HG02884 (cell line): ENCODE measurements at regions not wholly inside any gene's neighbourhood (a gene's known extent, or its start where the extent isn't known, plus 50 kb on each side); places are given as distances from the start of the nearest gene placed in this dataset.
A peak's percentile ranks its signal among the peaks of the same experiment; 100 is the strongest.

ENCODE experiments used
- ATAC-seq: cut with Tn5 transposase; IDR thresholded peaks from one replicate; pipeline ENCODE4 v1.9.1; 2021; ENCODE audit warnings: mild to moderate bottlenecking, moderate library complexity; ENCODE audit not compliant: unreplicated experiment

DNA sequence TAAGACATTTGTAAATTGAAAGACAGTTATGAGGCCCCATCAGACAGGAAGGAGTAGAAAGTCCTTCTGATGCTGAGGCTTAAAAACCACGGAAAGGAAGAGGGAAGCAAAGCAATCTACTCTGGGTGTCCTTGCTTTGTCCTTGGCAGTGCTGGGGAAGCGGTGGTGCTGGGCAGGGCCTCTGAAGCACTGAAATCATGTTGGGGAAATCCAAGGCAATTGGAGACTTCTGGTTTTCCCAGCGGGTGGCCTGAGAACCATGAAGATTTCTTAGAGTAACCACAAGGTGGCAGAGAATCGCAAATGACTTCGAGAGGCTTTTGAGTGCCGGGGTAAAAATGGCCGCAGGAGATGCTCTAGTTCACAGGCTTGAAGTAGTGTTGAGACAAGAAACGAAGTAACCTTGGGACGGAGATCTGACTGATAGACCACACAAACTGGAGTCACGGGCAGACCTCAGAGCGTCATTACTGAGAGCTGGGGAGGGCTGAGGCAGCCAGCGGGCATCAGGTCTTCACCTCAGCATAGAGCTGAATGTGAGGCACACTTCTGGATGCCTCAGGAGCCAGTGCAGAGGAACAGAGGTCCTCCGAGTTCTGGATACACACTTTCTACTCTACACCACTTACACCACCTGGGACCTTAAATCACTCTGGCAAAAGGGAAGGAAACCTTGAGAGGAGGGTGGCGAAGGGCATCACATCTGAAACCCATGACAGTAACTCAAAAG is 130.7 kb upstream of the GPRIN3 start:
- ATAC-seq = peak; percentile 80

GRCh38 chr4:89434364-89434988 is 126.9 kb upstream of the GPRIN3 start:
- ATAC-seq = peak; percentile 75

GRCh38 chr4:89427782-89428181 is 120.2 kb upstream of the GPRIN3 start:
- ATAC-seq = no peak

- ATAC-seq = no peak
Measured at GRCh38 chr4:89425023-89425422, 117.4 kb upstream of the GPRIN3 start.

- no peak for ATAC-seq
Measured at GRCh38 chr4:89422441-89422990, 114.9 kb upstream of the GPRIN3 start.

- ATAC-seq = no peak
Measured at GRCh38 chr4:89420507-89420906, 112.9 kb upstream of the GPRIN3 start.

DNA sequence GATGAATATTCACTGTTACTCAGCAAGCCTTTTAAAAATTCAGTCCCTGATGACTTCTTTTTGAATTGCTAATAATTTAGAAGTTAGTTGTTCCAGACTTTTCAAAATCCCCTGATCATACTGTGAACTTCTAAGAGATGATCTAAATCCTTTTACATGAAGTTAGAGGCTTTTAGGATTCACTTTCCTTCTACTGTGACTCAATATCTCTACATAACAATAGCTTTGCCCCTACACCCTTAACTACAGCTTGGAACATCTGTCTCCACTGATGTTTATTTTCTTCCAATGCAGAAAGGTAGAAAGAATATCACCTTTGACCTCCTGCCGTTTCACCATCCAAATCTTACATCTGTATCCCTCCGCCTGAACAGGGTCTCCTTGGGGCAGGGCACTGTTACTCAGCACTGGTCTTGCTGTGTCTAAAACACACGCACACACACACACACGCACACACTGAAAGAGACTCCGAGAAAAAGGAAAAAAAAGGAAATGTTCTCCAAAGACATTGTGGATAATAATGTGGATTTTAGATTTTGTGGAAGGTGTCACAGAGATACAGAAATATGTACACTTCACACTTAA is 111.6 kb upstream of the GPRIN3 start:
- ATAC-seq = no peak

DNA sequence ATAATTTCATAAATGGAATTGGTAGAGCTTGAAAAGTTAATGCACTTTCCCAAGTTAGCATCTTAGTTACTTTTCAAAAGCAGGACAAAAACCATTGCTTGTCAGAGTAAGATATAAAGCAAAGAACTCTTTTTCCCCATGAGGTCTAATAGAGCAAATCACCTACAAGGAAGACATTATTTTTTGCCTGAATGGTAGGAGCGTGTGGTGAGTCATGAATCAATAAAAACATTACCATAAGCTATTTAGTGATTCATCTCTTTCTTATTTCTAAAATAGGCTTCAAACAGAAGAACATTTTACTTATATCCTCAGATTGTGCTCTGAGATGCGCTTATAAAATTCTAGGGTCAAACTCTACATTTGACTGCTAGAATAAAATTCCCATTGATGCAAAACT is 109.4 kb upstream of the GPRIN3 start:
- ATAC-seq = no peak

- no peak for ATAC-seq
Measured at GRCh38 chr4:89413518-89413917, 105.9 kb upstream of the GPRIN3 start.

DNA sequence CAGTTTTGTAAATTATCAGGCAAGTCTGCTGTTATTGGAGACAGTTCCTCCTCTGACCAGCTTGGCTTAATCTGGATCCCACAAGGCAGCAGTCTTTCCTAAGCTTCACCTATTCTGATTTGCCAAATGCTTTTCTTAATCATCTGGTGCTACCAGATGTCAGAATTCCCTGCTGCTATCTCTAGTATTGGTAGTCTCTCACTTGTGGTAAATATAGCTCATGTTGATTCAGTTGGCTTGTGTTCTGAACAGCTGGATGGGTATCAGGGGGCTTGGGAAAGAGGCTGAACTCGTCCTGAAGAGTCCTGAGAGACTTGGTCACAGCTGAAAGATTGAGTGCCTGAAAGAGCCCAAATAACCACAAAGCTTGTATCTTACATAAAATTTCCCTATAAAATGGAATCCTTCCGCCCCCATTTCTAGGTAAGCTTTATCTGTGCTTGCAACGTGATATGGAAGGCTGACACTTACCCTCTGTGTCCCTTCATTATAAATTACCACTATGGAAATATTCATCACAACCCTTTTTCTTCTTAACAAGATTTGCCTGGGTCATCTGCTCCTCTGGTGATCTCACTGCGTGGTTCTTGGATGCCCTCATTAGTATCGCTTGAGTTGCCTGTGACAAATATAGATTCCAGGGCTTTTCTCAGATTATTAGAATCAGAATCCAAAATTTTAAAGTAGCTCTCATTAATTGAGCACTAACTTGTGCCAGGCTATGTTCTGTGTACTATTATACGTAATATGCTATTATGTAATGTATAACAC is 104.1 kb upstream of the GPRIN3 start:
- no peak for ATAC-seq

DNA sequence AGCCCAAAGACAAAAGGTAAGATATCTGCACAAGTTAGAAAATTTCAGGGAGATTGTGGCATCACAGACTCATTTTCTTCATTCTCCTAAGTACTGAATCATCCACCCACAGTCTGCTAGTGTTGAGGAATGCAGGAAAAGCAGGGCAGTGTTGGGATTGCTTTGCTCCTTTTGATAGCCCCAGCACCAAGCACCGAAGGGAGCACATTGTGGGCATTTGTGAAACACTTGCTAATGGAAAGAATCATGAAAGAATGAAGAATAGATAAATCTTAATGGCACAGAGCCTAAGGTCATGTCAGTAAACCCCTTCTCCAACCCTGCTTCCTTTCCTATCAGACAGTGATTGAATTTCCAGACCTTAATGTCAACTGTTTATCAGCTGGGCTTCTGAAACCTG is 103.1 kb upstream of the GPRIN3 start:
- no peak for ATAC-seq

DNA sequence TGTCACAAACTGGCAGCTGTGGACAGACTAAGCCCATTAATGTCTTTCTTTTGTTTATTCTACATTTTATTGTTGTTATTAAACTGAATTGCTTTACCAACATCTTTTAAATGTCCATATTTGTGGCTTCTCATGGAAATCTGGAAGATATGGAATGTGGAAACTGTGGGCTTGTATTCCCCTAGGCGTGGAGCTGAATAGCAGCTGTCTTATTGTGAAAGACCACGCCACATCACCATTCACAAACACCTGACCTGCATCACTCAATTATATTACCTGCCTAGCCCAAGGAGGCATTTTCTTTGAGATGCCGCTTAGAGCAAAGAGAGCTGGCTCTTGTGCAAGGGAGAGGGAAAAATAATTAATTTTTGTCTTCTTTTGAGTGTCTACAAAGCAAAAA is 96.9 kb upstream of the GPRIN3 start:
- ATAC-seq = no peak

GRCh38 chr4:89403826-89404225 is 96.2 kb upstream of the GPRIN3 start:
- no peak for ATAC-seq

DNA sequence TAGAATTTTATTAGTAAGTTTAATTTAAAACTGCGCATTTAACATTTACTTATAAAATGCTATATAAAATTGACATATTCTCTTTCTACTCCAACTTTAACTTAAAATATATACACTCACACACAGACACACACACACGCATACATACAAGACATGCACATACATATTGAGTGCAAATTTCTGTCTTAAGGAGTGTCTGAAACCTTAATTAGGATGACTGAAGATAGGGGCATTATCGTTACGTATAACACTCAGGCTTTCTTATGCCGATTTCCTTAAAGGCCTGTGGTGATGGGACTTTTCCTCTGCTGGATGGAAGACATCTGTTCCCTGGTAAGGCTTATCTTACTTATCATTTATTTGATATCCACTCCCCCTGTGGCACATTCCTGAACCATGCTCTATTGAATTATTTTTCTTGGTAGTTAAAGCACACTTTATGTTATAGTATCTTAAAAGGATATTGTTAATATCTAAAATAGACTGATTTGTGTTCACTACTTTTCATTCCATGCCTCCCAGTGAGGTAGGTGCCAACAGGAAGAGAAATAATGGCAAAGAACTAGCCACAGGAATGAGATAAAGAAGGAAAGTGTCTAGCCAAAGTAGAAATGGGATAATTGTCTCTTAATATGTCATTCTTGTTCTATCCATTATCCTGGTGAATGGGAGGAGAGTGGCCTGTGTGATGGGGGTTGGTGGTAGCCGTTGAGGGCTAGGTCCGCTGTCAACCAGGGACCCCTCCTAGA is 92.9 kb upstream of the GPRIN3 start:
- no peak for ATAC-seq

GRCh38 chr4:89398644-89399043 is 91.0 kb upstream of the GPRIN3 start:
- no peak for ATAC-seq

- ATAC-seq = no peak
Measured at GRCh38 chr4:89398146-89398545, 90.5 kb upstream of the GPRIN3 start.

GRCh38 chr4:89397441-89397840 is 89.8 kb upstream of the GPRIN3 start:
- ATAC-seq = no peak

DNA sequence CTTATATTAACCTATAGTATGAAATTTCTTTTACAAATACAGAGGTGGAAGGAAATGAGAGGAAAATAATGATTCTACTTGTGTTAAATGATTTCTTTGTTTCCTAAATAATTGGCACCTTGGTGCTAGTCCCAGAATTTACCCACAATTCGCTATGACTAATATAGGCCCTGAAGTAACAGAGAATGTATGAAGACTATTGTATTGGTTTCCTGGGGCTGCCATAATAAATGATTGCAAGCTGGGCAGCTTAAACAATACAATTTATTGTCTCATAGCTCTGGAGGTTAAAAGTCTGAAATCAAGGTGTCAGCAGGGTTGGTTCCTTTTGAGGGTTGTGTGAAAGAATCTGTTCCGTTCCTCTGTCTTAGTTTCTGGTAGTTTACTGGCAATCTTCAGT is 74.8 kb upstream of the GPRIN3 start:
- no peak for ATAC-seq

- no peak for ATAC-seq
Measured at GRCh38 chr4:89380980-89381379, 73.4 kb upstream of the GPRIN3 start.

DNA sequence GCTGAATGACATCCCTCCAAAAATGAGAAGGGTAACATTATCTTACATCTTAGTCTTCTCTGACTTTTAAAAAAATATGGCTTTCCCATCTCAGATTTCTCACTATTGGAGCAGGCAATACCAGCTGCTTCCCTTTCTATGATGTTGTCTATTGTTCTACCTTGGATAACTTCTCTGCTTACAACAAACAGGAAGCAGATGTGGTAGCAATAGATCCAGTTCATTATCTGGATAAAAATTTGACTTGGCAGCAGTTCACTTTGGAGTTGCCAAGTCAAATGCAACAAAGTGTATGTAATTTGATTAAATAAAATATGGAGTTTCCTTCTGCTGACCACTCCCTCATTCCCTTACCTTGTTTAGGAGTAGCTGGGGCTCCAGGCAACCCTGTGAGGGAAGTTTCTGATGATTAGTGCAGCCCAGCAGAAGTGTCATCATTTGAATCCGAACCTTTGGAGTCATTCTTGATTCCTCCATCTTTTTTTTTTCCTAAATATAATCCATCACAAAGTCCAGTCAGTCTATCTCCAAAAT is 72.0 kb upstream of the GPRIN3 start:
- no peak for ATAC-seq
